HAP-1 (cell line): ENCODE measurements at regions not wholly inside any gene's neighbourhood (a gene's known extent, or its start where the extent isn't known, plus 50 kb on each side); places are given as distances from the start of the nearest gene placed in this dataset.
"Not testable (repeated sequence)": the region's sequence is repeated elsewhere in the genome, so short reads cannot be mapped to it uniquely, and the experiment has no call there.

Experiments
- DNase-seq, 2 experiments: peaks; one replicate each; pipeline ENCODE4 v3.0.0-alpha.2; 2016 to 2020; ENCODE audit warnings: low spot score in 2 of 2
- H3K27me3 ChIP-seq: fragments of 250-450 bp; sonication (Bioruptor Pico); 2 replicates; pipeline ENCODE4 v1.5.1; 2020; ENCODE audit warnings: low read depth, mild to moderate bottlenecking, moderate library complexity
- H3K36me3 ChIP-seq: fragments of 250-450 bp; sonication (Bioruptor Pico); replicated peaks from 2 replicates; pipeline ENCODE4 v1.5.1; 2020; ENCODE audit warnings: mild to moderate bottlenecking
- H3K4me1 ChIP-seq: fragments of 250-450 bp; sonication (Bioruptor Pico); 2 replicates; pipeline ENCODE4 v1.5.1; 2020; ENCODE audit warnings: mild to moderate bottlenecking
- H3K4me3 ChIP-seq: fragments of 250-450 bp; sonication (Bioruptor Pico); 2 replicates; pipeline ENCODE4 v1.5.1; 2020; ENCODE audit warnings: mild to moderate bottlenecking, moderate library complexity
- H3K9me3 ChIP-seq: fragments of 250-450 bp; sonication (Bioruptor Pico); 2 replicates; pipeline ENCODE4 v1.5.1; 2020; ENCODE audit warnings: mild to moderate bottlenecking, moderate library complexity
- in situ Hi-C: fragments of 300-500 bp; cut with MboI; formaldehyde crosslinking; loops from 3 replicates; pipeline ENCODE4 v1.14.3; 2020; ENCODE audit warnings: low sequenced_read_pairs, inconsistent platforms, mixed read lengths

- no peaks in the 10 kb centered on the region for H3K4me1 ChIP-seq
- no peaks in the 10 kb centered on the region for H3K9me3 ChIP-seq
- no peaks in the 10 kb centered on the region for H3K27me3 ChIP-seq
- in situ Hi-C loops, result no loop called here
- no peak for DNase-seq
- H3K36me3 ChIP-seq, result no peaks in the 10 kb centered on the region
- H3K4me3 ChIP-seq, result no peak overlapping the region
Observed at GRCh38 chr15:91356083-91356482, 256.0 kb downstream of the SV2B start.

- no peaks in the 10 kb centered on the region for H3K27me3 ChIP-seq
- in situ Hi-C loops, result no loop called here
- no peaks in the 10 kb centered on the region for H3K4me1 ChIP-seq
- H3K36me3 ChIP-seq, result no peaks in the 10 kb centered on the region
- H3K4me3 ChIP-seq, result no peak overlapping the region
- H3K9me3 ChIP-seq, result no peaks in the 10 kb centered on the region
- peak in 1 of 2 experiments; percentile 6 for DNase-seq
Observed at GRCh38 chr15:91357011-91357410, 257.0 kb downstream of the SV2B start.

- DNase-seq, result no peak
- Histone ChIP-seq H3K36me3 (no peaks in the 10 kb centered on the region), H3K9me3 (no peaks in the 10 kb centered on the region), H3K4me1 (no peaks in the 10 kb centered on the region), H3K4me3 (no peak overlapping the region), H3K27me3 (no peaks in the 10 kb centered on the region)
- in situ Hi-C loops, result no loop called here
Observed at GRCh38 chr15:91357486-91357885, 257.4 kb downstream of the SV2B start.

GRCh38 chr15:91358405-91358804, 258.3 kb downstream of the SV2B start:
- DNase-seq, result no peak
- H3K27me3 ChIP-seq, result no peaks in the 10 kb centered on the region
- H3K36me3 ChIP-seq, result no peaks in the 10 kb centered on the region
- no peaks in the 10 kb centered on the region for H3K9me3 ChIP-seq
- no peaks in the 10 kb centered on the region for H3K4me1 ChIP-seq
- in situ Hi-C loops, result no loop called here
- no peak overlapping the region for H3K4me3 ChIP-seq

- in situ Hi-C loops, result not testable (repeated sequence)
Observed at GRCh38 chr15:91361696-91362095, 261.6 kb downstream of the SV2B start.

GRCh38 chr15:91366111-91366510, 266.1 kb downstream of the SV2B start:
- Histone ChIP-seq H3K9me3 (no peaks in the 10 kb centered on the region), H3K36me3 (no peaks in the 10 kb centered on the region), H3K4me3 (no peak overlapping the region), H3K4me1 (0 out of 2 replicates have a peak, but pooled peaks cover 3% of the 10 kb centered on the region), H3K27me3 (no peaks in the 10 kb centered on the region)
- no peak for DNase-seq
- in situ Hi-C loops, result no loop called here

More at GRCh38 chr15:91361696-91362095, 261.6 kb downstream of the SV2B start:
- H3K4me3 ChIP-seq, H3K4me1 ChIP-seq, H3K9me3 ChIP-seq, H3K36me3 ChIP-seq, H3K27me3 ChIP-seq, DNase-seq: not testable (repeated sequence)

GRCh38 chr15:91368611-91369010, 268.6 kb downstream of the SV2B start:
- H3K4me1 ChIP-seq, result 0 out of 2 replicates have a peak, but pooled peaks cover 3% of the 10 kb centered on the region
- no peak overlapping the region for H3K4me3 ChIP-seq
- H3K36me3 ChIP-seq, result no peaks in the 10 kb centered on the region
- DNase-seq, result peak; percentile 22 to 25
- no peaks in the 10 kb centered on the region for H3K27me3 ChIP-seq
- in situ Hi-C loops, result no loop called here
- no peaks in the 10 kb centered on the region for H3K9me3 ChIP-seq

GRCh38 chr15:91369823-91370222, 269.8 kb downstream of the SV2B start:
- DNase-seq, result no peak
- Histone ChIP-seq H3K9me3 (no peaks in the 10 kb centered on the region), H3K4me3 (no peak overlapping the region), H3K4me1 (0 out of 2 replicates have a peak, but pooled peaks cover 3% of the 10 kb centered on the region), H3K27me3 (no peaks in the 10 kb centered on the region), H3K36me3 (no peaks in the 10 kb centered on the region)
- in situ Hi-C loops, result no loop called here

- H3K4me3 ChIP-seq, DNase-seq, H3K9me3 ChIP-seq, H3K27me3 ChIP-seq, in situ Hi-C loops, H3K4me1 ChIP-seq, H3K36me3 ChIP-seq: not testable (repeated sequence)
Observed at GRCh38 chr15:91371345-91371744, 271.3 kb downstream of the SV2B start.

- no peaks in the 10 kb centered on the region for H3K27me3 ChIP-seq
- H3K9me3 ChIP-seq, result no peaks in the 10 kb centered on the region
- no peak for DNase-seq
- no peak overlapping the region for H3K4me3 ChIP-seq
- no peaks in the 10 kb centered on the region for H3K4me1 ChIP-seq
- no peaks in the 10 kb centered on the region for H3K36me3 ChIP-seq
- in situ Hi-C loops, result no loop called here
Observed at GRCh38 chr15:91374336-91374735, 274.3 kb downstream of the SV2B start.

- DNase-seq, result no peak
- H3K27me3 ChIP-seq, result no peaks in the 10 kb centered on the region
- H3K36me3 ChIP-seq, result no peaks in the 10 kb centered on the region
- in situ Hi-C loops, result no loop called here
- H3K4me1 ChIP-seq, result no peaks in the 10 kb centered on the region
- H3K9me3 ChIP-seq, result no peaks in the 10 kb centered on the region
- H3K4me3 ChIP-seq, result no peak overlapping the region
Observed at GRCh38 chr15:91376038-91376437, 276.0 kb downstream of the SV2B start.

- Histone ChIP-seq H3K4me1 (no peaks in the 10 kb centered on the region), H3K4me3 (no peak overlapping the region), H3K27me3 (no peaks in the 10 kb centered on the region), H3K9me3 (no peaks in the 10 kb centered on the region), H3K36me3 (no peaks in the 10 kb centered on the region)
- DNase-seq, result no peak
- in situ Hi-C loops, result no loop called here
Observed at GRCh38 chr15:91380114-91380513, 280.1 kb downstream of the SV2B start.

GRCh38 chr15:91383532-91383931, 283.5 kb downstream of the SV2B start:
- DNase-seq, result no peak
- in situ Hi-C loops, result no loop called here
- no peaks in the 10 kb centered on the region for H3K36me3 ChIP-seq

GRCh38 chr15:91384189-91384730, 284.2 kb downstream of the SV2B start:
- in situ Hi-C loops, result no loop called here
- no peaks in the 10 kb centered on the region for H3K4me1 ChIP-seq
- no peaks in the 10 kb centered on the region for H3K9me3 ChIP-seq
- DNase-seq, result no peak
- no peaks in the 10 kb centered on the region for H3K27me3 ChIP-seq
- H3K4me3 ChIP-seq, result no peak overlapping the region
- H3K36me3 ChIP-seq, result no peaks in the 10 kb centered on the region

More at GRCh38 chr15:91383532-91383931, 283.5 kb downstream of the SV2B start:
- no peaks in the 10 kb centered on the region for H3K9me3 ChIP-seq
- no peaks in the 10 kb centered on the region for H3K4me1 ChIP-seq
- no peak overlapping the region for H3K4me3 ChIP-seq
- no peaks in the 10 kb centered on the region for H3K27me3 ChIP-seq

GRCh38 chr15:91385311-91385710, 285.3 kb downstream of the SV2B start:
- Histone ChIP-seq H3K27me3 (no peaks in the 10 kb centered on the region), H3K4me1 (no peaks in the 10 kb centered on the region), H3K9me3 (no peaks in the 10 kb centered on the region), H3K4me3 (no peak overlapping the region), H3K36me3 (no peaks in the 10 kb centered on the region)
- in situ Hi-C loops, result no loop called here
- no peak for DNase-seq
